GM23338 (cell line): ENCODE measurements at regions not wholly inside any gene's neighbourhood (a gene's known extent, or its start where the extent isn't known, plus 50 kb on each side); places are given as distances from the start of the nearest gene placed in this dataset.

Experiments used
- CTCF ChIP-seq, 2 experiments: fragments of 200-600 bp in 1 of 2; sonication (generic) in 1 of 2; conservative IDR thresholded peaks; 2 replicates each; pipeline versions ENCODE4 v1.5.1 to v1.6.1; 2016 to 2017; ENCODE audit warnings: antibody characterized with exemption in 2 of 2, low read depth in 2 of 2, mild to moderate bottlenecking in 2 of 2, moderate library complexity in 1 of 2
- ETS1 ChIP-seq: IDR thresholded peaks from 2 replicates; pipeline ENCODE4 v1.6.1; 2016; ENCODE audit warnings: antibody characterized with exemption
- POLR2AphosphoS5 ChIP-seq: IDR thresholded peaks from 2 replicates; pipeline ENCODE4 v1.6.1; 2016; ENCODE audit warnings: antibody characterized with exemption, low read depth
- STAT1 ChIP-seq: IDR thresholded peaks from one replicate; pipeline ENCODE4 v1.6.1; 2016; ENCODE audit warnings: antibody characterized with exemption; ENCODE audit not compliant: unreplicated experiment
- ZNF331 ChIP-seq: fragments of 250-450 bp; sonication (Bioruptor Pico); IDR thresholded peaks from 2 replicates; pipeline ENCODE4 v1.5.0; 2020; ENCODE audit warnings: low read depth, mild to moderate bottlenecking, moderate library complexity
- ZNF462 ChIP-seq: fragments of 250-450 bp; sonication (Bioruptor Pico); IDR thresholded peaks from 2 replicates; pipeline ENCODE4 v1.5.0; 2020; ENCODE audit warnings: mild to moderate bottlenecking, moderate library complexity

- TF ChIP-seq ZNF462 (CRISPR knock-in tag) (no peak), ETS1 (no peak), ZNF331 (CRISPR knock-in tag) (no peak), CTCF (conservative IDR thresholded peaks at IDR 0.05; ENCODE audit: low read depth in 2 of 2) (no peak), STAT1 (no peak), POLR2AphosphoS5 (no peak)
These were observed 326.0 kb downstream of the FBXW7 start (continued) for GRCh38 chr4:152209772-152210493.
